ENCODE measurements at regions not wholly inside any gene's neighbourhood (a gene's known extent, or its start where the extent isn't known, plus 50 kb on each side); places are given as distances from the start of the nearest gene placed in this dataset.

GRCh38 chr1:21361506-21361905, 71.2 kb upstream of the ECE1 start:
- Mint-ChIP-seq H3K27ac (ENCODE audit: unreplicated experiment) (no peak overlapping the region), H3K9me3 (ENCODE audit: low read depth, unreplicated experiment) (no peaks in the 10 kb centered on the region), H3K4me1 (ENCODE audit: low read depth, unreplicated experiment) (no peaks in the 10 kb centered on the region), H3K4me3 (ENCODE audit: low read depth, unreplicated experiment) (no peak overlapping the region), H3K27me3 (ENCODE audit: unreplicated experiment) (no peaks in the 10 kb centered on the region), H3K36me3 (ENCODE audit: insufficient read depth, unreplicated experiment) (no peaks in the 10 kb centered on the region)
- BruUV-seq (replicated peaks): no TSS peak
- no peak for DNase-seq
- intact Hi-C loops (cut with micrococcal nuclease; ENCODE audit: unreplicated experiment): no loop called here
- no peak for TF ChIP-seq CTCF (IDR thresholded peaks at IDR 0.05; ENCODE audit: unreplicated experiment)
- CTCF ChIA-PET: no interaction called here

GRCh38 chr1:21357161-21357560, 66.9 kb upstream of the ECE1 start:
- no peak overlapping the region for H3K4me3 Mint-ChIP-seq (ENCODE audit: low read depth, unreplicated experiment)
- no peak overlapping the region for H3K27ac Mint-ChIP-seq (ENCODE audit: unreplicated experiment)
- H3K36me3 Mint-ChIP-seq (ENCODE audit: insufficient read depth, unreplicated experiment): no peaks in the 10 kb centered on the region
- BruUV-seq (replicated peaks): no TSS peak
- intact Hi-C loops (cut with micrococcal nuclease; ENCODE audit: unreplicated experiment): no loop called here
- no peak for DNase-seq
- no peak for TF ChIP-seq CTCF (IDR thresholded peaks at IDR 0.05; ENCODE audit: unreplicated experiment)
- no peaks in the 10 kb centered on the region for H3K27me3 Mint-ChIP-seq (ENCODE audit: unreplicated experiment)
- CTCF ChIA-PET: interaction anchor here (1.1 to 1.2 kb wide), 2 partner anchors 12 to 102 kb away, joined by 3 read pairs; no protein-coding TSS in a partner anchor
- no peaks in the 10 kb centered on the region for H3K9me3 Mint-ChIP-seq (ENCODE audit: low read depth, unreplicated experiment)
- peaks cover 9% of the 10 kb centered on the region for H3K4me1 Mint-ChIP-seq (ENCODE audit: low read depth, unreplicated experiment)

DNA sequence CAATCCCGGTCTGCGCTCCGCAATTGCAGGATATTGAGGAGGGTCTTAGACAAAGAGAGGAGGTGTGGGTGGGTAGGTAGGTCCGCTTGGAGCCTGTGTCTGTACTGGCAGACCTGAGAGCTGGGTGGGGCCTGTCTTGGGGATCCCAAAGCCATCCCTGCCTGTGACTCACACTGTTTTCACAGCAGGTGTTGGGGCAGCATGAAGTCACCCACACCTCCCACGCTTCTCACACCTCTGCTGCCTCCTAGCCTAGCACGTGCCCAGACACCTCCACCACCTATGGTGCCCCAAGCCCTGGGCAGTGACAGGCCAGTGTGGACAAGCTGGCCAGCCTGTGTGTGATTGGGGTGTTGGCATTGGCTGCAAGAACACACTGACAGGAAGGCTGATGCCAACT, 65.7 kb upstream of the ECE1 start:
- Mint-ChIP-seq H3K4me1 (ENCODE audit: low read depth, unreplicated experiment) (peaks cover 9% of the 10 kb centered on the region), H3K36me3 (ENCODE audit: insufficient read depth, unreplicated experiment) (no peaks in the 10 kb centered on the region), H3K27ac (ENCODE audit: unreplicated experiment) (no peak overlapping the region), H3K9me3 (ENCODE audit: low read depth, unreplicated experiment) (no peaks in the 10 kb centered on the region), H3K4me3 (ENCODE audit: low read depth, unreplicated experiment) (no peak overlapping the region), H3K27me3 (ENCODE audit: unreplicated experiment) (no peaks in the 10 kb centered on the region)
- no peak for TF ChIP-seq CTCF (IDR thresholded peaks at IDR 0.05; ENCODE audit: unreplicated experiment)
- CTCF ChIA-PET: interaction anchor here (1.1 to 1.2 kb wide), 2 partner anchors 13 to 101 kb away, joined by 3 read pairs; no protein-coding TSS in a partner anchor
- DNase-seq: no peak
- BruUV-seq (replicated peaks): no TSS peak
- intact Hi-C loops (cut with micrococcal nuclease; ENCODE audit: unreplicated experiment): no loop called here

GRCh38 chr1:21352586-21352985, 62.3 kb upstream of the ECE1 start:
- BruUV-seq (replicated peaks): no TSS peak
- intact Hi-C loops (cut with micrococcal nuclease; ENCODE audit: unreplicated experiment): no loop called here
- no peak overlapping the region for H3K27ac Mint-ChIP-seq (ENCODE audit: unreplicated experiment)
- no peaks in the 10 kb centered on the region for H3K9me3 Mint-ChIP-seq (ENCODE audit: low read depth, unreplicated experiment)
- no peak overlapping the region for H3K4me3 Mint-ChIP-seq (ENCODE audit: low read depth, unreplicated experiment)
- no peak for DNase-seq
- CTCF ChIA-PET: no interaction called here
- no peaks in the 10 kb centered on the region for H3K27me3 Mint-ChIP-seq (ENCODE audit: unreplicated experiment)
- H3K4me1 Mint-ChIP-seq (ENCODE audit: low read depth, unreplicated experiment): peaks cover 9% of the 10 kb centered on the region
- TF ChIP-seq CTCF (IDR thresholded peaks at IDR 0.05; ENCODE audit: unreplicated experiment): no peak
- H3K36me3 Mint-ChIP-seq (ENCODE audit: insufficient read depth, unreplicated experiment): no peaks in the 10 kb centered on the region
